ENCODE measurements at regions not wholly inside any gene's neighbourhood (a gene's known extent, or its start where the extent isn't known, plus 50 kb on each side); places are given as distances from the start of the nearest gene placed in this dataset.

- Histone ChIP-seq H4K91ac (ENCODE audit: low read depth, low read length, poor library complexity) (no peak overlapping the region), H3K23ac (ENCODE audit: low read depth, low read length, poor library complexity) (no peak overlapping the region)
- no peak for DNase-seq (ENCODE audit: low spot score)
Observed at GRCh38 chr2:48195169-48195568, 119.3 kb upstream of the FOXN2 start.

GRCh38 chr2:48197618-48198017, 116.9 kb upstream of the FOXN2 start:
- no peaks in the 10 kb centered on the region for H3K36me3 ChIP-seq (replicated peaks in 1 of 2; ENCODE audit: control insufficient read depth in 2 of 2, insufficient read depth in 2 of 2, low read length in 2 of 2)
- H3K23ac ChIP-seq (ENCODE audit: low read depth, low read length, poor library complexity) = no peak overlapping the region
- no peak overlapping the region for H3K18ac ChIP-seq (ENCODE audit: low read length)
- H3K4ac ChIP-seq (ENCODE audit: low read length) = no peak overlapping the region
- H3K9me3 ChIP-seq (replicated peaks in 1 of 2; ENCODE audit: control insufficient read depth in 2 of 2, insufficient read depth in 1 of 2, low read depth in 1 of 2, low read length in 2 of 2) = no peaks in the 10 kb centered on the region
- DNase-seq (ENCODE audit: low spot score) = no peak
- H4K8ac ChIP-seq (ENCODE audit: low read depth, low read length) = no peak overlapping the region
- no peak overlapping the region for H2BK12ac ChIP-seq (ENCODE audit: low read length)
- no peak overlapping the region for H2BK5ac ChIP-seq (ENCODE audit: low read length)
- no peak overlapping the region for H3K4me2 ChIP-seq (ENCODE audit: insufficient read depth, low read length, poor library complexity, severe bottlenecking)
- H3K27ac ChIP-seq (replicated peaks; ENCODE audit: low read length) = no peak overlapping the region
- no peak overlapping the region for H3K14ac ChIP-seq (ENCODE audit: low read length)
- peaks cover 4 to 18% of the 10 kb centered on the region in 2 donors for H3K4me1 ChIP-seq (ENCODE audit: control insufficient read depth in 2 of 2, insufficient read depth in 1 of 2, low read depth in 1 of 2, low read length in 2 of 2)
- no peak overlapping the region for H2BK120ac ChIP-seq (ENCODE audit: low read depth, low read length)
- H3K4me3 ChIP-seq (ENCODE audit: low read length in 2 of 2) = no peak overlapping the region
- H4K91ac ChIP-seq (ENCODE audit: low read depth, low read length, poor library complexity) = no peak overlapping the region
- no peaks in the 10 kb centered on the region for H3K27me3 ChIP-seq (ENCODE audit: control insufficient read depth in 3 of 3, insufficient read depth in 3 of 3, low read depth in 1 of 3, low read length in 3 of 3)
- H2AK5ac ChIP-seq (ENCODE audit: low read depth, low read length) = no peak overlapping the region
- no CpG with 5 or more reads among the region's 1 CpG for WGBS, 2 donors (ENCODE audit: extremely low coverage in 2 of 2, insufficient read length in 2 of 2, insufficient replicate concordance in 1 of 2)
- H3K79me1 ChIP-seq (ENCODE audit: low read depth, low read length) = no peaks in the 10 kb centered on the region
- H2AFZ ChIP-seq (ENCODE audit: low read length) = no peak overlapping the region
- H3K9ac ChIP-seq (ENCODE audit: low read depth, low read length, poor library complexity) = no peak overlapping the region
- H2BK15ac ChIP-seq (ENCODE audit: low read length) = no peak overlapping the region

More at GRCh38 chr2:48195169-48195568, 119.3 kb upstream of the FOXN2 start:
- H2BK120ac ChIP-seq (ENCODE audit: low read depth, low read length) = no peak overlapping the region
- H3K4me1 ChIP-seq (ENCODE audit: control insufficient read depth in 2 of 2, insufficient read depth in 1 of 2, low read depth in 1 of 2, low read length in 2 of 2) = peaks cover 8 to 18% of the 10 kb centered on the region in 2 donors
- no peak overlapping the region for H2BK12ac ChIP-seq (ENCODE audit: low read length)
- no peaks in the 10 kb centered on the region for H3K9me3 ChIP-seq (replicated peaks in 1 of 2; ENCODE audit: control insufficient read depth in 2 of 2, insufficient read depth in 1 of 2, low read depth in 1 of 2, low read length in 2 of 2)
- H3K4ac ChIP-seq (ENCODE audit: low read length) = no peak overlapping the region
- no peaks in the 10 kb centered on the region for H3K79me1 ChIP-seq (ENCODE audit: low read depth, low read length)
- no peaks in the 10 kb centered on the region for H3K36me3 ChIP-seq (replicated peaks in 1 of 2; ENCODE audit: control insufficient read depth in 2 of 2, insufficient read depth in 2 of 2, low read length in 2 of 2)
- peak overlapping the region; percentile 56 for H3K9ac ChIP-seq (ENCODE audit: low read depth, low read length, poor library complexity)
- H3K4me3 ChIP-seq (ENCODE audit: low read length in 2 of 2) = no peak overlapping the region
- WGBS, 2 donors (ENCODE audit: extremely low coverage in 2 of 2, insufficient read length in 2 of 2, insufficient replicate concordance in 1 of 2) = no CpG with 5 or more reads among the region's 3 CpGs
- H4K8ac ChIP-seq (ENCODE audit: low read depth, low read length) = no peak overlapping the region
- no peak overlapping the region for H2AK5ac ChIP-seq (ENCODE audit: low read depth, low read length)
- H3K4me2 ChIP-seq (ENCODE audit: insufficient read depth, low read length, poor library complexity, severe bottlenecking) = no peak overlapping the region
- H3K27ac ChIP-seq (replicated peaks; ENCODE audit: low read length) = no peak overlapping the region
- H2BK5ac ChIP-seq (ENCODE audit: low read length) = no peak overlapping the region
- H3K27me3 ChIP-seq (ENCODE audit: control insufficient read depth in 3 of 3, insufficient read depth in 3 of 3, low read depth in 1 of 3, low read length in 3 of 3) = no peaks in the 10 kb centered on the region
- no peak overlapping the region for H3K14ac ChIP-seq (ENCODE audit: low read length)
- H3K18ac ChIP-seq (ENCODE audit: low read length) = no peak overlapping the region
- no peak overlapping the region for H2AFZ ChIP-seq (ENCODE audit: low read length)
- H2BK15ac ChIP-seq (ENCODE audit: low read length) = no peak overlapping the region

- H4K8ac ChIP-seq (ENCODE audit: low read depth, low read length) = no peak overlapping the region
- H3K14ac ChIP-seq (ENCODE audit: low read length) = no peak overlapping the region
- H3K36me3 ChIP-seq (replicated peaks in 1 of 2; ENCODE audit: control insufficient read depth in 2 of 2, insufficient read depth in 2 of 2, low read length in 2 of 2) = no peaks in the 10 kb centered on the region
- H4K91ac ChIP-seq (ENCODE audit: low read depth, low read length, poor library complexity) = no peak overlapping the region
- H3K4me1 ChIP-seq (ENCODE audit: control insufficient read depth in 2 of 2, insufficient read depth in 1 of 2, low read depth in 1 of 2, low read length in 2 of 2) = peaks cover 4 to 18% of the 10 kb centered on the region in 2 donors
- no peak overlapping the region for H3K4me3 ChIP-seq (ENCODE audit: low read length in 2 of 2)
- no peak for DNase-seq (ENCODE audit: low spot score)
- no peak overlapping the region for H2BK12ac ChIP-seq (ENCODE audit: low read length)
- H3K4ac ChIP-seq (ENCODE audit: low read length) = no peak overlapping the region
- no peaks in the 10 kb centered on the region for H3K79me1 ChIP-seq (ENCODE audit: low read depth, low read length)
- no peak overlapping the region for H3K23ac ChIP-seq (ENCODE audit: low read depth, low read length, poor library complexity)
- no peak overlapping the region for H2BK120ac ChIP-seq (ENCODE audit: low read depth, low read length)
- no peak overlapping the region for H3K18ac ChIP-seq (ENCODE audit: low read length)
- WGBS, 2 donors (ENCODE audit: extremely low coverage in 2 of 2, insufficient read length in 2 of 2, insufficient replicate concordance in 1 of 2) = no CpG with 5 or more reads among the region's 1 CpG
- no peak overlapping the region for H2BK15ac ChIP-seq (ENCODE audit: low read length)
- no peak overlapping the region for H2AK5ac ChIP-seq (ENCODE audit: low read depth, low read length)
- H3K27ac ChIP-seq (replicated peaks; ENCODE audit: low read length) = no peak overlapping the region
- no peaks in the 10 kb centered on the region for H3K9me3 ChIP-seq (replicated peaks in 1 of 2; ENCODE audit: control insufficient read depth in 2 of 2, insufficient read depth in 1 of 2, low read depth in 1 of 2, low read length in 2 of 2)
- no peaks in the 10 kb centered on the region for H3K27me3 ChIP-seq (ENCODE audit: control insufficient read depth in 3 of 3, insufficient read depth in 3 of 3, low read depth in 1 of 3, low read length in 3 of 3)
- H3K4me2 ChIP-seq (ENCODE audit: insufficient read depth, low read length, poor library complexity, severe bottlenecking) = no peak overlapping the region
- no peak overlapping the region for H2BK5ac ChIP-seq (ENCODE audit: low read length)
- H3K9ac ChIP-seq (ENCODE audit: low read depth, low read length, poor library complexity) = no peak overlapping the region
- peak overlapping the region; percentile 64 for H2AFZ ChIP-seq (ENCODE audit: low read length)
Observed at GRCh38 chr2:48198371-48198770, 116.1 kb upstream of the FOXN2 start.

GRCh38 chr2:48199070-48199469, 115.4 kb upstream of the FOXN2 start:
- no peak for DNase-seq (ENCODE audit: low spot score)
- Histone ChIP-seq H3K4me3 (ENCODE audit: low read length in 2 of 2) (no peak overlapping the region), H3K23ac (ENCODE audit: low read depth, low read length, poor library complexity) (no peak overlapping the region), H3K4ac (ENCODE audit: low read length) (no peak overlapping the region), H3K36me3 (replicated peaks in 1 of 2; ENCODE audit: control insufficient read depth in 2 of 2, insufficient read depth in 2 of 2, low read length in 2 of 2) (no peaks in the 10 kb centered on the region), H2AFZ (ENCODE audit: low read length) (peak overlapping the region; percentile 64), H3K14ac (ENCODE audit: low read length) (no peak overlapping the region), H2BK12ac (ENCODE audit: low read length) (no peak overlapping the region), H3K4me1 (ENCODE audit: control insufficient read depth in 2 of 2, insufficient read depth in 1 of 2, low read depth in 1 of 2, low read length in 2 of 2) (peaks cover 4 to 18% of the 10 kb centered on the region in 2 donors), H3K27me3 (ENCODE audit: control insufficient read depth in 3 of 3, insufficient read depth in 3 of 3, low read depth in 1 of 3, low read length in 3 of 3) (no peaks in the 10 kb centered on the region), H3K79me1 (ENCODE audit: low read depth, low read length) (no peaks in the 10 kb centered on the region), H2BK120ac (ENCODE audit: low read depth, low read length) (no peak overlapping the region), H2BK15ac (ENCODE audit: low read length) (no peak overlapping the region), H2AK5ac (ENCODE audit: low read depth, low read length) (no peak overlapping the region), H2BK5ac (ENCODE audit: low read length) (no peak overlapping the region), H3K4me2 (ENCODE audit: insufficient read depth, low read length, poor library complexity, severe bottlenecking) (no peak overlapping the region), H4K8ac (ENCODE audit: low read depth, low read length) (no peak overlapping the region), H4K91ac (ENCODE audit: low read depth, low read length, poor library complexity) (no peak overlapping the region), H3K18ac (ENCODE audit: low read length) (no peak overlapping the region), H3K27ac (replicated peaks; ENCODE audit: low read length) (no peak overlapping the region), H3K9ac (ENCODE audit: low read depth, low read length, poor library complexity) (no peak overlapping the region), H3K9me3 (replicated peaks in 1 of 2; ENCODE audit: control insufficient read depth in 2 of 2, insufficient read depth in 1 of 2, low read depth in 1 of 2, low read length in 2 of 2) (no peaks in the 10 kb centered on the region)
- WGBS, 2 donors (ENCODE audit: extremely low coverage in 2 of 2, insufficient read length in 2 of 2, insufficient replicate concordance in 1 of 2) = no CpG with 5 or more reads among the region's 7 CpGs
